GM21786 (cell line): ENCODE measurements at regions not wholly inside any gene's neighbourhood (a gene's known extent, or its start where the extent isn't known, plus 50 kb on each side); places are given as distances from the start of the nearest gene placed in this dataset.

Experiments
- ATAC-seq: cut with Tn5 transposase; IDR thresholded peaks from one replicate; pipeline ENCODE4 v1.9.1; 2021; ENCODE audit not compliant: unreplicated experiment

- ATAC-seq = no peak
Measured at GRCh38 chr5:54620141-54620933, 102.8 kb downstream of the SNX18 start.

GRCh38 chr5:54619731-54620130 is 102.2 kb downstream of the SNX18 start:
- ATAC-seq = no peak

GRCh38 chr5:54616518-54617220 is 99.1 kb downstream of the SNX18 start:
- ATAC-seq = no peak

- no peak for ATAC-seq
Measured at GRCh38 chr5:54616031-54616430, 98.5 kb downstream of the SNX18 start.

GRCh38 chr5:54615381-54615780 is 97.8 kb downstream of the SNX18 start:
- ATAC-seq = no peak

GRCh38 chr5:54612711-54613110 is 95.2 kb downstream of the SNX18 start:
- ATAC-seq = no peak

GRCh38 chr5:54611290-54611951 is 93.9 kb downstream of the SNX18 start:
- no peak for ATAC-seq

GRCh38 chr5:54610197-54610944 is 92.8 kb downstream of the SNX18 start:
- peak; percentile 96 for ATAC-seq

GRCh38 chr5:54608423-54609085 is 91.0 kb downstream of the SNX18 start:
- ATAC-seq = no peak

GRCh38 chr5:54607006-54607405 is 89.4 kb downstream of the SNX18 start:
- ATAC-seq = no peak

GRCh38 chr5:54603372-54603771 is 85.8 kb downstream of the SNX18 start:
- no peak for ATAC-seq

GRCh38 chr5:54602475-54602874 is 84.9 kb downstream of the SNX18 start:
- no peak for ATAC-seq

GRCh38 chr5:54601411-54602230 is 84.1 kb downstream of the SNX18 start:
- ATAC-seq = no peak
